Sciatic nerve (tissue), 2 donors: ENCODE measurements at regions not wholly inside any gene's neighbourhood (a gene's known extent, or its start where the extent isn't known, plus 50 kb on each side); places are given as distances from the start of the nearest gene placed in this dataset.

Experiments
- ATAC-seq: fragments of 200-7000 bp; cut with Tn5 transposase; one replicate; pipeline ENCODE4 v1.9.1; 2020; ENCODE audit warnings: mild to moderate bottlenecking, moderate library complexity
- DNase-seq: peaks from one replicate; pipeline ENCODE4 v3.0.0-alpha.2; 2020; ENCODE audit warnings: low spot score
- intact Hi-C: fragments of 100-400 bp; cut with DNase I; formaldehyde crosslinking; loops from one replicate; pipeline ENCODE4 v1.14.2; 2022
- donor health status: DM: no; HTN: no; CAD: no.
- donor health status: DM: no; HTN: no; CAD: no.

DNA sequence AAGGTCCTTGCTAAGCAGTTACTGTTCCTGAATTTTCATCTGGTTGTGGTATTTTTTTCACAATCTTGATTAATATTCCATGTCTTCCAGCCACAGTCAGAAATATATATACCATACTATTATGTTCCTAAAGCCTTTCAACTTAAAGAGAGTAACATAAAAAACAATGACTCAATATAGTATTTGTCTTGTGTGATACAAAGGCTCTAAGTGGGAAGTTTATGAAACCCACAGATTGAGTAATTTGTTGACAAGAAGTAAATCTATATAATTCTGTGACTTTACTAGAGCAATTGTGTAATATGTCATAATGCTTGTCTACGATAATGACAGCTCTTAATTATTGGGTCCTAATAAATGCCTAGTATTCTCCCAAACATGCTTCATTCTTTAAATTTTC, 509.4 kb downstream of the ISL1 start:
- DNase-seq (no peak), ATAC-seq (no peak)
- intact Hi-C loops, result no loop called here

DNA sequence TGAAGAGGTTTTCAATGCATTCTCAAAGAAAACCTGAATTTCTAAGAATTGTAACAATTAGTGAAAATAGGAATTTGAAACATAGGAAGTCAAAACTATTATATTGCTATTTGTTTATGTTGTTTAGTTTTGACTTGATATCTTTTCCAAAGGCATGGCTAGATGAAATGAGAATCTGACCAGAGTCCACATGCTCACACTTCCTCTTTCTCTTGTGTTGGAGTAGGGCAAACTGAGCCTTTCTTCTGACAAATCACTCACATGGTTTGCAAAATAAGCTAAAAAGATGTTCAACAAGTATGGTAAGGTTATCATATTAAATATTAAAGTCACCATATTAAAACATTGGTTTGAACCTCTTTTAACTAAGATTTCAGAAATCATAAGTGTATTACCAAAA, 512.6 kb downstream of the ISL1 start:
- DNase-seq (no peak), ATAC-seq (no peak)
- intact Hi-C loops, result no loop called here

GRCh38 chr5:51902512-51902911, 519.3 kb downstream of the ISL1 start:
- intact Hi-C loops, result no loop called here
- DNase-seq (no peak), ATAC-seq (no peak)

- ATAC-seq, result no peak
- intact Hi-C loops, result no loop called here
Observed at GRCh38 chr5:51908215-51908614, 525.0 kb downstream of the ISL1 start.

DNA sequence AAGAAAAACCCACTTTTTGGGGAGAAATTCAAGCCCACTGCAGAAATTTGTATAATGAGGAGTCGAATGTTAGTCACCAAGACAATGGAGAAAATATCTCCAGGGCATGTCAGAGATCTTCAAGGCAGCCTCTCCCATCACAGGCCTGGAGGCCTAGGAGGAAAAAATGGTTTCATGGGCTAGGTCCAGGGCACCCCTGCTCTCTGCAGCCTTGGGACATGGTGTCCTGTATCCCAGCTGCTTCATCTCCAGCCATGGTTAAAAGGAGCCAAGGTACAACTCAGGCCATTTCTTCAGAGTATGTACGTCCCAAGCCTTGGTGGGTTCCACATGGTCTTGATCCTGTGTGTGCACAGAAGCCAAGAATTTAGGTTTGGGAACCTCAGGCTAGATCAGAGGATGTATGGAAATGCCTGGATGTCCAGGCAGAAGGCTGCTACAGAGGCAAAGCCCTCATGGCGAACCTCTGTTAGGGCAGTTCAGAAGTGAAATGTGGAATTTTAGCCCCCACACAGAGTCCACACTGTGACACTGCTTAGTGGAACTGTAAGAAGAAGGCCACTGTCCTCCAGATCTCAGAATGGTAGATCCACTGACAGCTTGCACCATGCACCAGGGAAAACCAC, 561.4 kb downstream of the ISL1 start:
- no peak for DNase-seq
- intact Hi-C loops, result no loop called here
- no peak for ATAC-seq

More at GRCh38 chr5:51908215-51908614, 525.0 kb downstream of the ISL1 start:
- no peak for DNase-seq

DNA sequence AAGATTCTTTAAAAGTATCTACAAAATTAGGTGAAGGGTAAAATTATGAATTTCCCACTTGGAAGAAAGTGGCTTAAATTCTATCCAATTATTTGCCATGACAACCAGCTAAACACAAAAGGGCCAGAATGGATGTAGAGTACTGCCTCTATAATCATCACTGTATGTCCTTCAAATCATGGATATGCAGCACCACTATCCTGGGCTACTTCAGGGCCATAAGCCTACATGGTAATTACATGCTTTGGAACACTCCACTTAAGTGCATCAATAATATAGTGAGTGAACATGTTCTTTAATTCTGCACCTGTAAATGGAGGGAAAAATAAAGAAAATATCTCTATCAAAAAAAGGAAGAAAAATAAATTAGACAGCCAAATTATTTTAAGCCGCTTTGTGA, 575.2 kb downstream of the ISL1 start:
- intact Hi-C loops, result no loop called here
- ATAC-seq (no peak), DNase-seq (no peak)

DNA sequence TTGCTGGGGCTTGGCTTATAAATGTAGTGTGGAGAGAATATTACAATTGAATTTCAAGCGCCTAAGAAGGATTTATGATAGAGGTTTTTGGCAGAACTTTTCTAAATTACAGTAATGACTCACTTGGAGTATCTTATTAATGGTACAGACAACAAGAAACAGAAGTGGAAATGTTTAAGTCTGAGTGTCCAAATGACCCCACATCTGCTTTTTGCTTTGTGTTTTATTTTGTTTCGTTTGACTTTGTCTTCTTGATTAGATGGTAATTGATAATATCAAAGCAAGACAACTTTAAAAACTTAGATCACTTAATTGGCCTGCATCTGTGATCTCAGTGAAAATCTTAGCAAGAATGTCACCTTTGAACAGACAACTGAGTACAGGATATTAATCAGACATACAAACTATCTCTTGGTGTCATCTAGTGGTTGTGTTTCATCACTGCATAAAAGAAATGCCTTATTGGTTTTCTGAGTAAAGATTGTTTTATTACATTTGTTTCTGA, 577.4 kb downstream of the ISL1 start:
- DNase-seq (no peak), ATAC-seq (peak; percentile 15)
- intact Hi-C loops, result no loop called here

GRCh38 chr5:51961154-51961562, 577.9 kb downstream of the ISL1 start:
- no peak for DNase-seq
- peak; percentile 24 for ATAC-seq
- intact Hi-C loops, result no loop called here

DNA sequence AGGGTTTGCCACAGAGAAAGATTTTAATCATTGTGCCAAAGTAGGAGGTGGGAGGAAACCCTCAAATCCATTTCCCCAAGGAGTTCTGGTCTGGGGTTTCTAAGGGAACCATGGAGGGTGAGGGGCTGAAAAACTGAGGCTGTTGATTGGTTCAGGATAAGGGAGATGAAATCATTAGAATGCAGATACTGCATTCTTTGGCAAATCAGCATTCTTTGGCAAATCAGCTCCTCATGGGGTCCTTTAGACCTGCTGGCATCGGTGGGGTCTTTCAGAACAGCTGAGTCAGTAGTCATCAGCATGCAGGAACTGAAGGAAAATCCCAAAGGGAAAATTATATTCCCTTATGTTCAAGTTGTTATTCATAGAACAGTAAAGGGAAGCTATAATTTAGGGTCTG, 585.5 kb downstream of the ISL1 start:
- no peak for ATAC-seq
- DNase-seq, result no peak
- intact Hi-C loops, result no loop called here

DNA sequence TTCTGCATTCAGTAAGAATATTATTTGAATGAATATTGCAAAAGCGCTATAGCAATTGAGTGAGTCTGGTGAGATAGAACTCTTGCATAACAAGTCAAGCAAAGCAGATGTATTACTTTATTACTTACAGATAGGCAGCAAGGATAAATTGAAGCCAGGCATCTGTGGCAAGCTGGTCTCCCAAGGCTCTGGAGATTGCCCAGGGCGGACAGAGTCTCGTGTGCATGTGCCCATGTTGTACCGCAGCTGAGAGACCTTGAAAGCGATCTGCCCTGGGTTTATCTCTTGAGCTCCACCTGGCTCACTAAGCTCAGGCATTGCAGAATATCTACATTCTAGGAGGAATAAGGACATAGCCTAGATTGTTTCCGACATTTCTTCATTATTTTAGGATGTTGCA, 591.6 kb downstream of the ISL1 start:
- no peak for ATAC-seq
- intact Hi-C loops, result no loop called here
- DNase-seq, result no peak

DNA sequence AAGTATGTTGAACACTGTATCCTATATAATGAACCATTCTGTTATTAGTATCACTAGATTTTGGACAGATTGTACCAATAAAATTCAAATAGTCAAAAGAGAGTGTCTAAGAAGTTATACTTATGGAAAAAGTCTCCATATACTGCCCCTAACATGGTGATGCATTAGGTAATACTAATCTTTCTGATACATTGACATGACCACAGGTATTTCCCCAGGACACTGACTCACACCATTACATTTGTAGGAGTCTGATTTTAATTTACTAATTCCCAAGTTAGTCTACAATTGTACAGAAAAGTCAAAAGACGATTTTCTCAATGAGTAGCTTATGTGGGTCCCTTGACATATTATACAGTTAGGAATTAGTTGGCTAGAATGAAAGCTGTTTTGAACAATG, 593.8 kb downstream of the ISL1 start:
- ATAC-seq (no peak), DNase-seq (no peak)
- intact Hi-C loops, result no loop called here

DNA sequence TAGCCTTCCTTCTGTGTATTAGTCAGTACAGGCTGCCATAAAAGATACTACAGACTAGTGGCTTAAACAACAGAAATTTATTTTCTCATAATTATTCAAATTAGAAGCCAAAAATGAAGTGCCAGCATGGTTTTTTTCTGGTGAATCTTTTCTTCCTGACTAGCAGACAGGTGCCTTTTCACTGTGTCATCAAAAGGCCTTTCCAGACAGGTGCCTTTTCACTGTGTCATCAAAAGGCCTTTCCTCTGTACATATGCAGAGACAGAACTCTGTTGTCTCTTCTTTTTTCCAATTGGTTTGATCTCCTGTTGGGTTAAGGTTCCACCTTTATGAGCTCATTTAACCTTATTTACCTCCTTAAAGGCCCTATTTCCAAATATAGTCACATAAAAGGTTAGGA, 599.9 kb downstream of the ISL1 start:
- intact Hi-C loops, result no loop called here
- no peak for ATAC-seq
- DNase-seq, result no peak

DNA sequence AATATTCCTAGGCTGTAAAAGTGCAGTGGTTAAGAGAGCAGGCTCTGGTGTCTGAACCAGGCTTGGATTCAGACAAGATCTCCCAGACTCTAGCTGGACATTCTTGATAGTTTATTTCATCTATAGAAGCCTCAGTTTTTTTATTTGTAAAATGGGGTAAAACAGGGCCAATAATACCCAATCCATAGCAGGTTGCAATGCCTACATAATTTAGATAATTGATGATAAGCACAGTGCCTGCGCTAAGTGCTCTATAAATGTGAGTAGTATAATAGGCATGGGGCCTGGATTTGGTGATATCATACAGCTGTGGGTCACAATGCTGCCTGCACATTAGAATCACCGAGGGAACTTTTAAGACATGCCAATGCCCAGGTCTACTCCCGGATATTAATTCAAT, 603.5 kb downstream of the ISL1 start:
- DNase-seq (no peak), ATAC-seq (no peak)
- intact Hi-C loops, result no loop called here

DNA sequence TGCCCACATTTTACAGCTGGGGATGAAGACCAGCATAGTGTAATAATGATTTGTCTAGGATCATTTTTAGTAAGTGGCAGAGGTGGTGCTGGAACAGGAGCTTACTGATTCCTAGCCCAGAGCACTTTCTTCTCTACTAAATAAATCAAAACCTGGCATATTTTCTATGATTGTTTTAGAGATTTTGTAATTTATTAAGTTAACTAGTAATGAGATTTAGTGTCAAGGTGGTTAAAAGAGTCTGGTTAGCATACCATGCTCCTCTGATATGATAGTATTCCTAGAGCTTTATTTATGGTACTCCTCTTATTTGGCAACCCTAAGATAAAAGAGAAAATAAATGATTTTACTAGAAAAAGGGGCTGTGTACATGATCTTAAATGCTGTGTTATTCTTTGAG, 604.0 kb downstream of the ISL1 start:
- DNase-seq, result no peak
- no peak for ATAC-seq
- intact Hi-C loops, result no loop called here

- ATAC-seq (no peak), DNase-seq (no peak)
- intact Hi-C loops, result no loop called here
Observed at GRCh38 chr5:51987669-51988209, 604.5 kb downstream of the ISL1 start.

DNA sequence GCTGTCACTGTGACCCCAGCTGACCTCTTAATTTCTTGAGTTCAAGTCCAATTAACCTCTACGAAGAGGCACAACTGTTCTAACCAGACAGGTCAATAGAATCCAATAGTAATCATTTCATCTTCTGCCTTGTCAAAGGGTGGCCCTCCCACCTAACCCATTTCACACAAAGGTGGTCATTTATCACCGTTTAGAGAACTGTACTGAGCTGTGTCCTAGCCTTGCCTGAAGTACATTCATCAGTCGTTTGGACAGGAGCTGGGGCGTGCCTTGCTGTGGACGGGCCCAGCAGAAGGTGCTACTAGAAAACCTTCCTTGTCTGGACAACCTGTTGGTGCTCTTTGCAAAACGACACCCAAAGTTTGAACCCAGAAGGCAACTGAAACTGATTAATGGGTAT, 605.4 kb downstream of the ISL1 start:
- intact Hi-C loops, result no loop called here
- no peak for ATAC-seq
- no peak for DNase-seq

GRCh38 chr5:51990241-51990640, 607.0 kb downstream of the ISL1 start:
- DNase-seq, result no peak
- no peak for ATAC-seq
- intact Hi-C loops, result no loop called here

DNA sequence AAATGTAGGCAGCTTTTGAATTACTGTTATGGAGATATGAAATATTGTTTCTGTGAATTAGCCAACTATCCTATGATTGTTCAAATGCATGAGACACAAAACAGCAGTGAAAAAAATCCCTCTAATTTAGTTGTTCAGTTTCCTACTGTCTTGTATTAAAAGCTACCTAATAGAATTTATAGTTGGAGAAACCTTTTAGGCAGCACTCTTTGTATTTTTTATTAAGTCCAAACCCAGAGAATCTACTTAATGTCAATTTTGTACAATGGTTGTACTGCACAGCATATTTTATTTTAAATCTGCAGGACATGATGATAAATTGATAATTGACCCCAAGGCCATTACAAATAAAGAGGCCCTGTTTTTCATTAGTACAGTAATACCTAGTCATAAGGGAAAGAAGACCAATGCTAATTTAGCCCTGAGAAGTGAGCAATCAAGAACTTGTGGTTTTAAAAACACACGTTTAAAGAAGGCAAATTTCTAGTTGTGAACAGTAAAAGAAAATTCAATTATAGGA, 607.5 kb downstream of the ISL1 start:
- DNase-seq (no peak), ATAC-seq (no peak)
- intact Hi-C loops, result no loop called here

GRCh38 chr5:51991940-51992339, 608.7 kb downstream of the ISL1 start:
- intact Hi-C loops, result no loop called here
- DNase-seq (no peak), ATAC-seq (no peak)

DNA sequence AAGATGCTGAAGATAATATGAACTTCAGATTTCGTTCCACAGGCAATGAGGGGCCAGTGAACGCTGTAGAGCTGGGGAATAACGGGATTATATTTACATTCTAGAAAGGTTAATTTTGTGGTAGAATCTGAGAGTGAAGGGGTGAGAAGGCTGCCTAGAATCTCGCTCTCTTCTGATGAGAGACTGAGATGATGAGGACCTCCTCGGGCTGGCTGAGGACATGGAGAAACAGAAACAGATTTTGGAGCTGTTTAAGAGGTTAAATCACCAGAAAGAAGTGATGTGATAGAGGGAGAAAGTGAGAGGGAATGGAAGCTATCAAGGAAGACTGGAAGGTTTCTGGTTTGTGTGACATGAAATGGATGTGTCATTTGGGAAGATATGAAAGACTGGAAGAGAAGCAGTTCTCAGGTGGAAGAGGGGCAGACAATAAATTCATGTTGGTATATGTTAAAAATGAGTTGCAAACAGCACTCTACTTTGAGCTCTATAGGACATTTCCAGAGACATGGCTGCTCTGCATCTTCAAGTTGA, 612.6 kb downstream of the ISL1 start:
- intact Hi-C loops, result no loop called here

GRCh38 chr5:51996356-51996861, 613.2 kb downstream of the ISL1 start:
- ATAC-seq (no peak), DNase-seq (no peak)
- intact Hi-C loops, result no loop called here

More for the DNA sequence above, 612.6 kb downstream of the ISL1 start:
- DNase-seq (no peak), ATAC-seq (no peak)
